Gastrocnemius medialis (tissue), 4 donors: ENCODE measurements at regions not wholly inside any gene's neighbourhood (a gene's known extent, or its start where the extent isn't known, plus 50 kb on each side); places are given as distances from the start of the nearest gene placed in this dataset.

ENCODE experiments used
- ATAC-seq, 2 donors: fragments of 150-250 bp; one replicate each; pipeline ENCODE4 v1.9.1; 2016
- DNase-seq, 2 donors: peaks; one replicate each; pipeline ENCODE4 v3.0.0-alpha.2; 2019
- H3K27ac ChIP-seq, 4 donors: fragments of 200-600 bp; sonication (generic); 1 replicate in 1 of 4; 2 replicates in 3 of 4; pipeline ENCODE4 v1.5.1; 2016 to 2018; ENCODE audit warnings: mild to moderate bottlenecking in 2 of 4, moderate library complexity in 1 of 4
- H3K27me3 ChIP-seq, 3 donors: fragments of 200-600 bp; sonication (generic) in 2 of 3; 1 replicate in 1 of 3; 2 replicates in 2 of 3; pipeline versions ENCODE4 v1.5.1 to v1.6.0; 2016 to 2019; ENCODE audit warnings: mild to moderate bottlenecking in 1 of 3, moderate library complexity in 1 of 3
- H3K36me3 ChIP-seq, 2 donors: fragments of 200-600 bp; sonication (generic) in 1 of 2; one replicate each; pipeline ENCODE4 v1.5.1; 2017 to 2018
- H3K4me1 ChIP-seq, 2 donors: fragments of 200-600 bp; sonication (generic) in 1 of 2; one replicate each; pipeline ENCODE4 v1.5.1; 2016 to 2017; ENCODE audit warnings: mild to moderate bottlenecking in 2 of 2
- H3K4me3 ChIP-seq, 4 donors: fragments of 200-600 bp; sonication (generic) in 3 of 4; 1 replicate in 1 of 4; 2 replicates in 3 of 4; pipeline ENCODE4 v1.5.1; 2016 to 2019; ENCODE audit warnings: mild to moderate bottlenecking in 2 of 4
- H3K9me3 ChIP-seq, 3 donors: fragments of 200-600 bp; sonication (generic) in 2 of 3; 1 replicate in 1 of 3; 2 replicates in 2 of 3; pipeline ENCODE4 v1.5.1; 2016 to 2019
- CTCF ChIP-seq, 5 experiments: fragments of 450-650 bp in 3 of 5; fragments of 200-600 bp in 2 of 5; sonication (generic) in 2 of 5; IDR thresholded peaks in 4 of 5; conservative IDR thresholded peaks in 1 of 5; 1 replicate in 4 of 5; 2 replicates in 1 of 5; pipeline ENCODE4 v1.5.1; 2016 to 2019; ENCODE audit warnings: antibody characterized with exemption in 5 of 5, mild to moderate bottlenecking in 3 of 5, moderate library complexity in 3 of 5
- POLR2A ChIP-seq, 2 donors: fragments of 450-650 bp; IDR thresholded peaks; one replicate each; pipeline ENCODE4 v1.6.1; 2017; ENCODE audit warnings: antibody characterized with exemption in 2 of 2, mild to moderate bottlenecking in 2 of 2, moderate library complexity in 2 of 2
- in situ Hi-C, 4 donors: fragments of 200-750 bp; cut with MboI; loops; one replicate each; pipeline versions ENCODE4 v1.15.0 to v1.8.0; 2017; ENCODE audit warnings: low sequenced_read_pairs in 4 of 4
- intact Hi-C: fragments of 100-400 bp; cut with DNase I; formaldehyde crosslinking; loops from one replicate; pipeline ENCODE4 v1.15.1; 2023; ENCODE audit warnings: low total_unique reads

- in situ Hi-C loops, result no loop called here
- intact Hi-C loops, result no loop called here
Observed at GRCh38 chr14:105971593-105972500, 445.5 kb downstream of the TMEM121 start.

GRCh38 chr14:105974902-105975301, 448.5 kb downstream of the TMEM121 start:
- no peaks in the 10 kb centered on the region for H3K4me1 ChIP-seq
- DNase-seq, result no peak
- no peak overlapping the region for H3K27ac ChIP-seq
- no peaks in the 10 kb centered on the region for H3K36me3 ChIP-seq
- H3K27me3 ChIP-seq, result no peaks in the 10 kb centered on the region
- no peak overlapping the region for H3K4me3 ChIP-seq
- TF ChIP-seq POLR2A (IDR thresholded peaks at IDR 0.05) (no peak), CTCF (IDR thresholded peaks at IDR 0.05 in 4 of 5, conservative IDR thresholded peaks at IDR 0.05 in 1 of 5) (no peak)
- no peaks in the 10 kb centered on the region for H3K9me3 ChIP-seq
- intact Hi-C loops (no loop called here), in situ Hi-C loops (no loop called here)
- no peak for ATAC-seq

More at GRCh38 chr14:105971593-105972500, 445.5 kb downstream of the TMEM121 start:
- H3K4me1 ChIP-seq, result no peaks in the 10 kb centered on the region
- H3K27ac ChIP-seq, result no peak overlapping the region
- TF ChIP-seq CTCF (IDR thresholded peaks at IDR 0.05 in 4 of 5, conservative IDR thresholded peaks at IDR 0.05 in 1 of 5) (no peak), POLR2A (IDR thresholded peaks at IDR 0.05) (no peak)
- DNase-seq (no peak), ATAC-seq (no peak)
- no peaks in the 10 kb centered on the region for H3K27me3 ChIP-seq
- no peaks in the 10 kb centered on the region for H3K9me3 ChIP-seq
- no peak overlapping the region for H3K4me3 ChIP-seq
- H3K36me3 ChIP-seq, result no peaks in the 10 kb centered on the region

GRCh38 chr14:105978618-105979295, 452.4 kb downstream of the TMEM121 start:
- Histone ChIP-seq H3K27ac (no peak overlapping the region), H3K4me3 (no peak overlapping the region), H3K4me1 (no peaks in the 10 kb centered on the region), H3K9me3 (no peaks in the 10 kb centered on the region), H3K27me3 (no peaks in the 10 kb centered on the region), H3K36me3 (no peaks in the 10 kb centered on the region)
- TF ChIP-seq POLR2A (IDR thresholded peaks at IDR 0.05), result no peak
- TF ChIP-seq CTCF (IDR thresholded peaks at IDR 0.05 in 4 of 5, conservative IDR thresholded peaks at IDR 0.05 in 1 of 5), result no peak
- intact Hi-C loops, result no loop called here
- ATAC-seq (no peak), DNase-seq (no peak)
- in situ Hi-C loops, result no loop called here

GRCh38 chr14:105979446-105979845, 453.1 kb downstream of the TMEM121 start:
- intact Hi-C loops, result no loop called here
- DNase-seq (no peak), ATAC-seq (no peak)
- Histone ChIP-seq H3K27ac (no peak overlapping the region), H3K4me1 (no peaks in the 10 kb centered on the region), H3K9me3 (no peaks in the 10 kb centered on the region), H3K27me3 (no peaks in the 10 kb centered on the region), H3K4me3 (no peak overlapping the region), H3K36me3 (no peaks in the 10 kb centered on the region)
- in situ Hi-C loops, result no loop called here
- TF ChIP-seq POLR2A (IDR thresholded peaks at IDR 0.05) (no peak), CTCF (IDR thresholded peaks at IDR 0.05 in 4 of 5, conservative IDR thresholded peaks at IDR 0.05 in 1 of 5) (no peak)
